Mesenchymal stem cell (in vitro differentiated cells and primary cell): ENCODE measurements at regions not wholly inside any gene's neighbourhood (a gene's known extent, or its start where the extent isn't known, plus 50 kb on each side); places are given as distances from the start of the nearest gene placed in this dataset.

Source experiments
- DNase-seq: peaks from one replicate; pipeline ENCODE4 v3.0.0-alpha.2; 2013
- H2AFZ ChIP-seq: one replicate; pipeline ENCODE4 v1.6.1; 2013; ENCODE audit warnings: low read depth, mild to moderate bottlenecking, control low read depth, inconsistent platforms, low read length, moderate library complexity
- H2AK5ac ChIP-seq: 2 replicates; pipeline ENCODE4 v1.6.1; 2013; ENCODE audit warnings: low read length, moderate library complexity, mild to moderate bottlenecking, inconsistent platforms; ENCODE audit not compliant: severe bottlenecking
- H2BK120ac ChIP-seq: one replicate; pipeline ENCODE4 v1.6.1; 2013; ENCODE audit warnings: low read depth, mild to moderate bottlenecking, inconsistent platforms, low read length, moderate library complexity
- H2BK12ac ChIP-seq, 2 experiments: one replicate each; pipeline ENCODE4 v1.6.1; 2013; ENCODE audit warnings: inconsistent platforms in 2 of 2, low read length in 2 of 2, mild to moderate bottlenecking in 2 of 2, moderate library complexity in 2 of 2, control low read depth in 1 of 2
- H2BK15ac ChIP-seq: one replicate; pipeline ENCODE4 v1.6.1; 2013; ENCODE audit warnings: mild to moderate bottlenecking, low read depth, inconsistent platforms; ENCODE audit not compliant: poor library complexity, severe bottlenecking
- H2BK5ac ChIP-seq: 2 replicates; pipeline ENCODE4 v1.6.1; 2013; ENCODE audit warnings: low read depth, mild to moderate bottlenecking, low read length, control low read depth, inconsistent platforms; ENCODE audit not compliant: poor library complexity, severe bottlenecking
- H3K14ac ChIP-seq, 2 experiments: one replicate each; pipeline ENCODE4 v1.6.1; 2013; ENCODE audit warnings: inconsistent platforms in 2 of 2, low read length in 2 of 2, control low read depth in 1 of 2, mild to moderate bottlenecking in 1 of 2, moderate library complexity in 1 of 2
- H3K18ac ChIP-seq, 2 experiments: one replicate each; pipeline ENCODE4 v1.6.1; 2013; ENCODE audit warnings: inconsistent platforms in 2 of 2, low read length in 2 of 2, control low read depth in 1 of 2, low read depth in 1 of 2, mild to moderate bottlenecking in 1 of 2
- H3K23ac ChIP-seq, 2 experiments: one replicate each; pipeline ENCODE4 v1.6.1; 2013; ENCODE audit warnings: inconsistent platforms in 2 of 2, low read length in 2 of 2, mild to moderate bottlenecking in 2 of 2, moderate library complexity in 2 of 2, control low read depth in 1 of 2
- H3K27ac ChIP-seq: 2 replicates; pipeline ENCODE4 v1.5.1; 2013; ENCODE audit warnings: mild to moderate bottlenecking, moderate library complexity, low read length, control low read depth, inconsistent platforms; ENCODE audit not compliant: poor library complexity, severe bottlenecking
- H3K27me3 ChIP-seq, 2 experiments: 2 replicates each; pipeline versions ENCODE4 v1.6.1 to v1.7.0; 2013; ENCODE audit warnings: low read length in 2 of 2, mild to moderate bottlenecking in 2 of 2, moderate library complexity in 2 of 2, control low read depth in 1 of 2, inconsistent platforms in 1 of 2; ENCODE audit not compliant: control insufficient read depth in 1 of 2, insufficient read depth in 1 of 2
- H3K36me3 ChIP-seq, 2 experiments: 2 replicates each; pipeline versions ENCODE4 v1.6.1 to v1.7.0; 2013; ENCODE audit warnings: low read length in 2 of 2, control low read depth in 1 of 2, inconsistent platforms in 1 of 2, low read depth in 1 of 2, mild to moderate bottlenecking in 1 of 2; ENCODE audit not compliant: insufficient read depth in 2 of 2, control insufficient read depth in 1 of 2
- H3K4ac ChIP-seq, 2 experiments: one replicate each; pipeline ENCODE4 v1.6.1; 2013; ENCODE audit warnings: inconsistent platforms in 2 of 2, low read length in 2 of 2, mild to moderate bottlenecking in 2 of 2, moderate library complexity in 2 of 2, control low read depth in 1 of 2, low read depth in 1 of 2
- H3K4me1 ChIP-seq: 2 replicates; pipeline ENCODE4 v1.6.1; 2013; ENCODE audit warnings: low read depth, low read length, control low read depth; ENCODE audit not compliant: control insufficient read depth, insufficient read depth
- H3K4me2 ChIP-seq: 2 replicates; pipeline ENCODE4 v1.6.1; 2013; ENCODE audit warnings: low read length, mild to moderate bottlenecking, inconsistent platforms; ENCODE audit not compliant: poor library complexity, severe bottlenecking
- H3K4me3 ChIP-seq, 2 experiments: 2 replicates each; pipeline versions ENCODE4 v1.5.1 to v1.7.0; 2013; ENCODE audit warnings: low read length in 2 of 2, mild to moderate bottlenecking in 2 of 2, control low read depth in 1 of 2, low read depth in 1 of 2; ENCODE audit not compliant: insufficient read depth in 1 of 2
- H3K79me1 ChIP-seq: replicated peaks from 2 replicates; pipeline ENCODE4 v1.6.1; 2013; ENCODE audit warnings: mild to moderate bottlenecking, control low read depth, low read length, inconsistent platforms; ENCODE audit not compliant: poor library complexity, severe bottlenecking
- H3K9ac ChIP-seq: 2 replicates; pipeline ENCODE4 v1.7.0; 2013; ENCODE audit warnings: mild to moderate bottlenecking, low read length, moderate library complexity
- H3K9me3 ChIP-seq: 2 replicates; pipeline ENCODE4 v1.7.0; 2013; ENCODE audit warnings: mild to moderate bottlenecking, low read length; ENCODE audit not compliant: control insufficient read depth
- H4K8ac ChIP-seq: one replicate; pipeline ENCODE4 v1.6.1; 2013; ENCODE audit warnings: inconsistent platforms, mild to moderate bottlenecking, low read length, moderate library complexity
- H4K91ac ChIP-seq: one replicate; pipeline ENCODE4 v1.6.1; 2013; ENCODE audit warnings: mild to moderate bottlenecking, low read length, inconsistent platforms
- WGBS: methylation state at CpG from one replicate; pipeline ENCODE4 v1.1.7; 2013; ENCODE audit warnings: mixed read lengths; 5-methylcytosine and 5-hydroxymethylcytosine counted together

DNA sequence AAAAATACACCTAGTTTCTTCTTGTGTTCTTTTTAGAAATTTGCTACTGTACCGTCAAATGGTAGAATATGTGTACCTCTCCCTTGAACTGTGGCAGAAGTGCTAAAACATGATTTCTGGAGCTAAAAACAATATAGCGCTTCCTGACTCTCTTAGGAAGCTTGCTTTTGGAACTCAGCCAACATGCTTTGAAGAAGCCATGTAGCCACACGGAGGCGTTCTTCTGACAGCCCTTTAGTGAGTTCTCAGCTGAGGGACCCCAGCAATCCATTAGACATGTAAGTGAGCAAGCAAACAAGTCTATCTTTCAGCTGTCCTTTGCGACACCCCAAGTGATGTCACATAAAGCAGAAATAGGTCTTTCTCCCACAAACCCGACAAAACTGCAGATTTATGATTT is 917.0 kb downstream of the CDH9 start:
- H2AFZ ChIP-seq, result no peak overlapping the region
- H3K4me1 ChIP-seq, result no peaks in the 10 kb centered on the region
- H3K4me2 ChIP-seq, result no peak overlapping the region
- no peaks in the 10 kb centered on the region for H3K79me1 ChIP-seq
- H4K91ac ChIP-seq, result no peak overlapping the region
- no peak overlapping the region for H2BK120ac ChIP-seq
- H2AK5ac ChIP-seq, result no peak overlapping the region
- H3K36me3 ChIP-seq, result no peaks in the 10 kb centered on the region
- no peak overlapping the region for H3K9ac ChIP-seq
- no peak overlapping the region for H3K18ac ChIP-seq
- no peak overlapping the region for H2BK15ac ChIP-seq
- no peak overlapping the region for H3K23ac ChIP-seq
- H4K8ac ChIP-seq, result no peak overlapping the region
- H3K4me3 ChIP-seq, result no peak overlapping the region
- no peaks in the 10 kb centered on the region for H3K27me3 ChIP-seq
- H3K27ac ChIP-seq, result no peak overlapping the region
- no peaks in the 10 kb centered on the region for H3K9me3 ChIP-seq
- no peak overlapping the region for H2BK12ac ChIP-seq
- 54% methylated on average over 4 of the region's 6 CpGs for WGBS
- DNase-seq, result peak; percentile 0
- H2BK5ac ChIP-seq, result no peak overlapping the region
- no peak overlapping the region for H3K4ac ChIP-seq
- no peak overlapping the region for H3K14ac ChIP-seq

GRCh38 chr5:26104175-26104574 is 934.2 kb downstream of the CDH9 start:
- DNase-seq, result no peak
- Histone ChIP-seq H2BK12ac (no peak overlapping the region), H2BK120ac (no peak overlapping the region), H3K4me3 (no peak overlapping the region), H3K18ac (no peak overlapping the region), H3K23ac (no peak overlapping the region), H4K91ac (no peak overlapping the region), H3K4ac (no peak overlapping the region), H2AFZ (no peak overlapping the region), H2BK15ac (no peak overlapping the region), H3K4me1 (no peaks in the 10 kb centered on the region), H3K79me1 (no peaks in the 10 kb centered on the region), H3K9ac (no peak overlapping the region), H3K9me3 (no peaks in the 10 kb centered on the region), H4K8ac (no peak overlapping the region), H3K4me2 (no peak overlapping the region), H3K36me3 (no peaks in the 10 kb centered on the region), H3K27ac (no peak overlapping the region), H3K14ac (no peak overlapping the region), H2AK5ac (no peak overlapping the region), H2BK5ac (no peak overlapping the region), H3K27me3 (no peaks in the 10 kb centered on the region)
- WGBS, result 98% methylated on average over 1 of the region's 2 CpGs

DNA sequence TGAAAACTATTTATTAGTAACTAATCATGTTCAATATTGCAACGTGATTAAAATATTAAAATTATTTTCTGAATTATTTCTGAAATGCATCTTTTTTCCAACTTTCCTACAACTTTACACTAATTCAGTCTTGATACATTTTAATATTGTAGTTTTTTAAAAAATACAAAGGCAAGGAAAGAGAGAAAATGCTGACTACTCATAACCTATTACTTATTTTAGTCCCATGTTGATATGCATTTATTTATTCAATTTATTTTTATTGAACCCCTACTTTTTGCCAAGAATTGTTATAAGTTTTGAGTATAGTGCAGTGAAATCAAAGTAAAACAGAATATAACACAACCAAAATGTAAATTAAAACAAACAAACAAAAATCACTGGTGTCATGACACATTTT is 978.2 kb downstream of the CDH9 start:
- H3K79me1 ChIP-seq, result no peaks in the 10 kb centered on the region
- no peak overlapping the region for H3K18ac ChIP-seq
- H3K4ac ChIP-seq, result no peak overlapping the region
- H2AK5ac ChIP-seq, result no peak overlapping the region
- H2BK15ac ChIP-seq, result no peak overlapping the region
- no peak overlapping the region for H3K4me3 ChIP-seq
- H3K4me2 ChIP-seq, result no peak overlapping the region
- no peaks in the 10 kb centered on the region for H3K36me3 ChIP-seq
- no peak overlapping the region for H4K91ac ChIP-seq
- H2BK120ac ChIP-seq, result no peak overlapping the region
- H2AFZ ChIP-seq, result no peak overlapping the region
- no peaks in the 10 kb centered on the region for H3K4me1 ChIP-seq
- no CpG with 5 or more reads among the region's 1 CpG for WGBS
- H3K27ac ChIP-seq, result no peak overlapping the region
- no peak for DNase-seq
- H3K9me3 ChIP-seq, result no peaks in the 10 kb centered on the region
- no peak overlapping the region for H4K8ac ChIP-seq
- no peak overlapping the region for H2BK12ac ChIP-seq
- no peak overlapping the region for H2BK5ac ChIP-seq
- H3K23ac ChIP-seq, result no peak overlapping the region
- H3K9ac ChIP-seq, result no peak overlapping the region
- H3K27me3 ChIP-seq, result no peaks in the 10 kb centered on the region
- no peak overlapping the region for H3K14ac ChIP-seq

- Histone ChIP-seq H3K27ac (no peak overlapping the region), H2BK12ac (no peak overlapping the region), H3K79me1 (no peaks in the 10 kb centered on the region), H3K4ac (no peak overlapping the region), H3K18ac (no peak overlapping the region), H2BK120ac (no peak overlapping the region), H3K9me3 (no peaks in the 10 kb centered on the region), H3K4me3 (no peak overlapping the region), H3K4me2 (no peak overlapping the region), H3K36me3 (no peaks in the 10 kb centered on the region), H3K4me1 (no peaks in the 10 kb centered on the region), H4K91ac (no peak overlapping the region), H3K9ac (no peak overlapping the region), H4K8ac (no peak overlapping the region), H2BK15ac (no peak overlapping the region), H3K14ac (no peak overlapping the region), H3K27me3 (no peaks in the 10 kb centered on the region), H3K23ac (no peak overlapping the region), H2AK5ac (no peak overlapping the region), H2BK5ac (no peak overlapping the region), H2AFZ (no peak overlapping the region)
- no peak for DNase-seq
- WGBS, result 65% methylated on average over 1 of the region's 1 CpG
Measured at GRCh38 chr5:26054594-26054993, 983.8 kb downstream of the CDH9 start.
